ENCODE measurements at regions not wholly inside any gene's neighbourhood (a gene's known extent, or its start where the extent isn't known, plus 50 kb on each side); places are given as distances from the start of the nearest gene placed in this dataset.

DNA sequence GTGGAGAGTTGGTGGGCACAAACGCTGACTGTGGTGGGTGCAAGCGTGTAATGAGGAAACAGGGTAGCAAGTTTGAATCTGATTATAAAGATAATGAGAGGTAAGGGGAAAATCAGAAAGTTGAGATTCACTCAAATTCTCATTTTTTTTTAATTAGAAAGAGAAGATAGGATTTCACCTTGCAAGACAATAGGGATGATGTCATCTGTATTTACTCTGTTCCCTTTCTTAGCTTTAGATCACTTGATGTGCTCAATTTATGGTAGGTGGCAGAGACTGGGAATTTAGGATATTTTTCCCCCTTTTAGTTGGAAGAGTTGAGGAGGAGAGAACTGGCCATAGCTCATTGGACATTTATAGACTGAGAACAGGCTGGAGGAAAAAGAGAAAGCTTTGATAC lies 363.6 kb downstream of the AEBP2 start:
- DNase-seq (ENCODE audit: low read depth in 1 of 2, low spot score in 1 of 2): no peak
- TF ChIP-seq, protein P1, sequence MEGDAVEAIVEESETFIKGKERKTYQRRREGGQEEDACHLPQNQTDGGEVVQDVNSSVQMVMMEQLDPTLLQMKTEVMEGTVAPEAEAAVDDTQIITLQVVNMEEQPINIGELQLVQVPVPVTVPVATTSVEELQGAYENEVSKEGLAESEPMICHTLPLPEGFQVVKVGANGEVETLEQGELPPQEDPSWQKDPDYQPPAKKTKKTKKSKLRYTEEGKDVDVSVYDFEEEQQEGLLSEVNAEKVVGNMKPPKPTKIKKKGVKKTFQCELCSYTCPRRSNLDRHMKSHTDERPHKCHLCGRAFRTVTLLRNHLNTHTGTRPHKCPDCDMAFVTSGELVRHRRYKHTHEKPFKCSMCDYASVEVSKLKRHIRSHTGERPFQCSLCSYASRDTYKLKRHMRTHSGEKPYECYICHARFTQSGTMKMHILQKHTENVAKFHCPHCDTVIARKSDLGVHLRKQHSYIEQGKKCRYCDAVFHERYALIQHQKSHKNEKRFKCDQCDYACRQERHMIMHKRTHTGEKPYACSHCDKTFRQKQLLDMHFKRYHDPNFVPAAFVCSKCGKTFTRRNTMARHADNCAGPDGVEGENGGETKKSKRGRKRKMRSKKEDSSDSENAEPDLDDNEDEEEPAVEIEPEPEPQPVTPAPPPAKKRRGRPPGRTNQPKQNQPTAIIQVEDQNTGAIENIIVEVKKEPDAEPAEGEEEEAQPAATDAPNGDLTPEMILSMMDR (IDR thresholded peaks at IDR 0.05; ENCODE audit: low read depth, low read length): no peak
- Histone ChIP-seq H3K27ac (no peak overlapping the region), H3K9me3 (ENCODE audit: low read depth) (no peaks in the 10 kb centered on the region), H3K4me1 (ENCODE audit: low read depth) (no peaks in the 10 kb centered on the region), H3K36me3 (no peaks in the 10 kb centered on the region), H3K27me3 (no peaks in the 10 kb centered on the region), H3K4me3 (no peak overlapping the region)

DNA sequence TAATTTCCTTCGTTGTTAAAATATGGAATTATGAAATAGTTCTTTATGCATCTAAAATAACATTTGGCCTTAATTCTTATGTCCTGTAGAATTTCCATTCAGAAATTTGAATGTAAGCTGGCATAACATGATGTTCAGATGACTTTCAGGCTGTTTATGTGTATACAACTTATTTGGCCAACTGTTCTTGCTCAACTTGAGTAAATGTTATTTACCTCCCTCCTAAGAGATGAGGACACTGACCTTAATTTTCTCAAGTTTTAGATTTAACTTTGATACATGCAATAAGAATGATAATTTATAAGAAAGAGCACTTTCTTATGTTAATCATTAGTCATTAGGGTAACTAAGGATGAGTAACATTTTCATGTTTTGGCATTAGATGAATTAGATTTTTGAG lies 365.4 kb downstream of the AEBP2 start:
- Histone ChIP-seq H3K9me3 (ENCODE audit: low read depth) (no peaks in the 10 kb centered on the region), H3K36me3 (no peaks in the 10 kb centered on the region), H3K4me1 (ENCODE audit: low read depth) (no peaks in the 10 kb centered on the region), H3K27ac (no peak overlapping the region), H3K4me3 (no peak overlapping the region), H3K27me3 (no peaks in the 10 kb centered on the region)
- no peak for DNase-seq (ENCODE audit: low read depth in 1 of 2, low spot score in 1 of 2)
- TF ChIP-seq, protein P1 (IDR thresholded peaks at IDR 0.05; ENCODE audit: low read depth, low read length): no peak

DNA sequence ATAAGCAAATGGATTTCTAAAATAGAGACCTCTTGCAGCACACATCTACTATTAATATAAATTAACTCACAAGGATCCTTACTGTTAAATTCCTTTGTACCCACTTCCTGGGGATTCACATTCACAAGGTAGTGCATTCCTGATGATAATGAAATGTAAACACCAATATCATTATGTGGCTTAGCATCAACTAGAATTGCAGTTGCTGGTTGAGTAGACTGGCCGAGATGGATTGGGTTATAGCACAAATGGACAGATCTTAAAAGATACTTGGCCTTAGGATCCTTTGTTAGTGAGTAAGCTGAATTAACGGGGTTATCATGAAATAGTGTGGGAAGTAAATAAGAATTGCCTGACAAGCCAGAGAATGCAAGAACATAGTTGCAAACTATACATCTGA lies 369.1 kb downstream of the AEBP2 start:
- H3K9me3 ChIP-seq (ENCODE audit: low read depth): no peaks in the 10 kb centered on the region
- H3K27me3 ChIP-seq: no peaks in the 10 kb centered on the region
- H3K4me3 ChIP-seq: no peak overlapping the region
- no peak for DNase-seq (ENCODE audit: low read depth in 1 of 2, low spot score in 1 of 2)
- no peaks in the 10 kb centered on the region for H3K36me3 ChIP-seq
- TF ChIP-seq, protein P1 (IDR thresholded peaks at IDR 0.05; ENCODE audit: low read depth, low read length): no peak
- no peaks in the 10 kb centered on the region for H3K4me1 ChIP-seq (ENCODE audit: low read depth)
- no peak overlapping the region for H3K27ac ChIP-seq

DNA sequence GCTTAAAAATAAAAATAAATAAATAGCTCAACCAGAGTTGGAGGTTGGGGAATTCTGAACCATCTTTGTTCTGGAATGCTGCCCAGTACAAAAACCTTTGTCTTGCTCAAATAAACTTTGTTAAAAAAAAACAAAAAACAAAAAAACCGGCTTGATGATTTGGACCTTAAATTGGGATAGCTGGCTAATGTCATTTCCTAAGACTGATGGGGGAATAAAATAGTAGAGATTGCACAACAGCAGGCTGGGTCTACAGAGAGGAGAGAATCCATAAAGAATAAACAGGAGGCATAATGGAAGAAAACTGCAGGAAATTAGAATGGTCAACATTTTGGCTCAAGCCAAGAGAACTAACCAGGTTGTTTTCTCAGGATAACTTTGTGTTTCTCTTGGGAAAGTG lies 370.9 kb downstream of the AEBP2 start:
- no peaks in the 10 kb centered on the region for H3K36me3 ChIP-seq
- DNase-seq (ENCODE audit: low read depth in 1 of 2, low spot score in 1 of 2): peak in 1 of 2 donors; percentile 32
- TF ChIP-seq, protein P1 (IDR thresholded peaks at IDR 0.05; ENCODE audit: low read depth, low read length): no peak
- H3K9me3 ChIP-seq (ENCODE audit: low read depth): no peaks in the 10 kb centered on the region
- H3K4me3 ChIP-seq: no peak overlapping the region
- H3K4me1 ChIP-seq (ENCODE audit: low read depth): no peaks in the 10 kb centered on the region
- H3K27ac ChIP-seq: no peak overlapping the region
- no peaks in the 10 kb centered on the region for H3K27me3 ChIP-seq

DNA sequence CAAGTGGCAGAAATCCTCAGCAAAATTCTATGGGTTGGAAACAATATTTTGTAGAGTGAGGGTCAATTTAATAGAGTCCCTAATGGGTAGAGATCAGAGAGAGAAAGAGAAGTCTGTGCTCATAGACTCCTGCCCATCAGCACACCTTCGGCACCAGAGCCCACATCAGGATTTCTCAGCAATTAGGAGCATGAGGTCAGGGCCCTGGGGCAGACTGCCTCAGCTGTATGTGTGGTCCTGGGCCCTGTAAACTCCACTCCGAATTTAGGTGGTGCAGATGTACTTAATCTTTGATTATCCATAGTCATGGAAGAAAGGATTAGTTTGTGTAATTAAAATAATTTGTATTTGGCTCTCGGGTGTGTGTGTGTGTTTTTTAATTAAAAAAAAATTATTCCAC lies 372.6 kb downstream of the AEBP2 start:
- no peaks in the 10 kb centered on the region for H3K9me3 ChIP-seq (ENCODE audit: low read depth)
- H3K36me3 ChIP-seq: no peaks in the 10 kb centered on the region
- H3K27me3 ChIP-seq: no peaks in the 10 kb centered on the region
- DNase-seq (ENCODE audit: low read depth in 1 of 2, low spot score in 1 of 2): no peak
- no peaks in the 10 kb centered on the region for H3K4me1 ChIP-seq (ENCODE audit: low read depth)
- no peak overlapping the region for H3K27ac ChIP-seq
- no peak overlapping the region for H3K4me3 ChIP-seq
- TF ChIP-seq, protein P1 (IDR thresholded peaks at IDR 0.05; ENCODE audit: low read depth, low read length): no peak

DNA sequence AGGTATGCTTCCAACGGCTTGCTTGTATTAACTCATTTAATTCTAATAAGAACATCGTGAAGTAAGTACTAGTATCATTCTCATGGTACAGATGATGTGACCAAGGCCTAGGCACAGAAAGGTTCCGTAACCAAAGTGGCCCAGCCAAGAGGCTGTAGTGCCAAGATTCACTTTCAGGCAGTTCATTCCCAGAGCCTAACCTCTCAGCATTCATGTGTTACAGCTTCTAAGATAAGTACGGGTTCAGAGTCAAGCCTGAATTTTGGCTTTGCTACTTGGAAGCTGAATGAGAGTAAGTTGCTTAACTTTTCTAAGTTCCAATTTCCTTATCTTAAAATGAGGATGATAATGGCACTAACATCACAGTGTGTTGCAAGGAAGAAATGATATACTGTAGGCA lies 379.9 kb downstream of the AEBP2 start:
- TF ChIP-seq, protein P1 (IDR thresholded peaks at IDR 0.05; ENCODE audit: low read depth, low read length): no peak
- Histone ChIP-seq H3K36me3 (no peaks in the 10 kb centered on the region), H3K4me1 (ENCODE audit: low read depth) (no peaks in the 10 kb centered on the region), H3K4me3 (no peak overlapping the region), H3K9me3 (ENCODE audit: low read depth) (no peaks in the 10 kb centered on the region), H3K27me3 (no peaks in the 10 kb centered on the region), H3K27ac (no peak overlapping the region)
- DNase-seq (ENCODE audit: low read depth in 1 of 2, low spot score in 1 of 2): peak in 1 of 2 donors; percentile 79

Measured in cardiac muscle cell (in vitro differentiated cells and primary cell).